IMR-90 (cell line): ENCODE measurements at regions not wholly inside any gene's neighbourhood (a gene's known extent, or its start where the extent isn't known, plus 50 kb on each side); places are given as distances from the start of the nearest gene placed in this dataset.

Experiments used
- ATAC-seq: fragments of 200-7000 bp; cut with Tn5 transposase; 2 replicates; pipeline ENCODE4 v1.9.1; 2020; ENCODE audit warnings: low read depth, mild to moderate bottlenecking, moderate library complexity
- BruUV-seq: library from RNA; stranded (reverse); fragments of 400-500 nt; replicated peaks from 2 replicates; lab custom pipeline; 2021; lab: Mats Ljungman, UMichigan
- CTCF ChIA-PET: fragments of 300-600 bp; formaldehyde crosslinking; extraction: SDS; loops from one replicate; lab custom pipeline; 2021; ENCODE audit warnings: antibody characterized with exemption; lab: Yijun Ruan, JAX
- POLR2A ChIA-PET: fragments of 300-600 bp; sonication (Branson Sonifier 250); formaldehyde crosslinking; loops from one replicate; lab custom pipeline; 2022; ENCODE audit warnings: antibody characterized with exemption; ENCODE audit not compliant: unreplicated experiment; lab: Charles Lee
- DNase-seq: peaks from one replicate; pipeline ENCODE4 v3.0.0; 2013
- H2AFZ ChIP-seq: replicated peaks from 2 replicates; pipeline ENCODE3; 2013; ENCODE audit warnings: low read length, mild to moderate bottlenecking; ENCODE audit not compliant: poor library complexity
- H2AK5ac ChIP-seq: 2 replicates; pipeline ENCODE4 v1.6.1; 2013; ENCODE audit warnings: low read depth, low read length, inconsistent platforms
- H2AK9ac ChIP-seq: replicated peaks from 2 replicates; pipeline ENCODE3; 2013; ENCODE audit warnings: mild to moderate bottlenecking, low read depth, low read length, moderate library complexity; ENCODE audit not compliant: poor library complexity
- H2BK120ac ChIP-seq: 2 replicates; pipeline ENCODE4 v1.6.1; 2013; ENCODE audit warnings: low read depth, low read length, inconsistent platforms
- H2BK15ac ChIP-seq: 3 replicates; pipeline ENCODE4 v1.6.1; 2013; ENCODE audit warnings: low read depth, low read length, inconsistent platforms
- H2BK20ac ChIP-seq: 2 replicates; pipeline ENCODE4 v1.6.1; 2013; ENCODE audit warnings: low read depth, mild to moderate bottlenecking, inconsistent platforms, low read length, moderate library complexity
- H2BK5ac ChIP-seq: 2 replicates; pipeline ENCODE4 v1.6.1; 2013; ENCODE audit warnings: mild to moderate bottlenecking, low read depth, low read length, inconsistent platforms; ENCODE audit not compliant: poor library complexity, severe bottlenecking
- H3K14ac ChIP-seq: replicated peaks from 2 replicates; pipeline ENCODE4 v1.6.1; 2013; ENCODE audit warnings: low read depth, low read length, inconsistent platforms
- H3K18ac ChIP-seq: 2 replicates; pipeline ENCODE4 v1.6.1; 2013; ENCODE audit warnings: low read depth, low read length, control low read depth
- H3K23ac ChIP-seq: 2 replicates; pipeline ENCODE4 v1.6.1; 2013; ENCODE audit warnings: low read depth, low read length, inconsistent platforms
- H3K27ac ChIP-seq: 2 replicates; pipeline ENCODE4 v1.5.1; 2013; ENCODE audit warnings: mild to moderate bottlenecking, control low read depth, low read length; ENCODE audit not compliant: insufficient read depth
- H3K27me3 ChIP-seq: 2 replicates; pipeline ENCODE4 v1.6.1; 2013; ENCODE audit warnings: low read length; ENCODE audit not compliant: control insufficient read depth, insufficient read depth
- H3K36me3 ChIP-seq: 2 replicates; pipeline ENCODE4 v1.6.1; 2013; ENCODE audit warnings: low read length, mixed read lengths; ENCODE audit not compliant: control insufficient read depth, insufficient read depth
- H3K4ac ChIP-seq: 2 replicates; pipeline ENCODE4 v1.6.1; 2013; ENCODE audit warnings: low read depth, low read length, inconsistent platforms
- H3K4me1 ChIP-seq: 2 replicates; pipeline ENCODE4 v1.6.1; 2013; ENCODE audit warnings: low read length, mixed read lengths; ENCODE audit not compliant: control insufficient read depth, insufficient read depth
- H3K4me2 ChIP-seq: 2 replicates; pipeline ENCODE4 v1.6.1; 2013; ENCODE audit warnings: low read depth, mild to moderate bottlenecking, control low read depth, low read length, moderate library complexity
- H3K4me3 ChIP-seq: 2 replicates; pipeline ENCODE4 v1.5.1; 2013; ENCODE audit warnings: low read depth, mild to moderate bottlenecking, control low read depth, low read length, moderate library complexity; ENCODE audit not compliant: insufficient read depth
- H3K56ac ChIP-seq: 2 replicates; pipeline ENCODE4 v1.6.1; 2013; ENCODE audit warnings: low read length, inconsistent platforms; ENCODE audit not compliant: insufficient read depth; ENCODE audit errors: extremely low read depth
- H3K79me1 ChIP-seq, 2 experiments: 2 replicates each; pipeline ENCODE4 v1.6.1; 2013; ENCODE audit warnings: low read length in 2 of 2, inconsistent platforms in 1 of 2, low read depth in 1 of 2
- H3K9ac ChIP-seq: 2 replicates; pipeline ENCODE4 v1.6.1; 2013; ENCODE audit warnings: low read depth, low read length, control low read depth
- H3K9me1 ChIP-seq: 2 replicates; pipeline ENCODE4 v1.6.1; 2013; ENCODE audit warnings: low read length, inconsistent platforms; ENCODE audit not compliant: insufficient read depth
- H3K9me3 ChIP-seq: 2 replicates; pipeline ENCODE4 v1.6.1; 2013; ENCODE audit warnings: low read length; ENCODE audit not compliant: control insufficient read depth, insufficient read depth
- H4K20me1 ChIP-seq: 2 replicates; pipeline ENCODE4 v1.6.1; 2013; ENCODE audit warnings: low read length, inconsistent platforms; ENCODE audit not compliant: insufficient read depth
- H4K5ac ChIP-seq: 2 replicates; pipeline ENCODE4 v1.6.1; 2013; ENCODE audit warnings: mild to moderate bottlenecking, low read depth, low read length, control low read depth
- H4K8ac ChIP-seq, 2 experiments: 2 replicates each; pipeline ENCODE4 v1.6.1; 2013; ENCODE audit warnings: low read depth in 2 of 2, low read length in 2 of 2, control low read depth in 1 of 2, inconsistent platforms in 1 of 2
- H4K91ac ChIP-seq: 2 replicates; pipeline ENCODE4 v1.6.1; 2013; ENCODE audit warnings: low read depth, low read length, inconsistent platforms; ENCODE audit not compliant: insufficient read depth
- BHLHE40 ChIP-seq: fragments of 150-350 bp; IDR thresholded peaks from 2 replicates; pipeline ENCODE4 v1.6.1; 2016; ENCODE audit warnings: mild to moderate bottlenecking, low read depth, low read length
- CHD1 ChIP-seq: IDR thresholded peaks from 2 replicates; pipeline ENCODE4 v1.6.1; 2012; ENCODE audit warnings: low read depth, low read length, improper control_type of control experiment
- CTCF ChIP-seq: conservative IDR thresholded peaks from 2 replicates; pipeline ENCODE4 v1.5.1; 2012; ENCODE audit warnings: mild to moderate bottlenecking, low read depth, low read length, improper control_type of control experiment
- MAFK ChIP-seq: IDR thresholded peaks from 2 replicates; pipeline ENCODE4 v1.6.1; 2012; ENCODE audit warnings: low read depth, low read length, improper control_type of control experiment
- MXI1 ChIP-seq: IDR thresholded peaks from 2 replicates; pipeline ENCODE4 v1.6.1; 2012; ENCODE audit warnings: low read depth, mild to moderate bottlenecking, low read length, moderate library complexity, borderline replicate concordance
- POLR2A ChIP-seq: IDR thresholded peaks from 2 replicates; pipeline ENCODE4 v1.6.1; 2012; ENCODE audit warnings: mild to moderate bottlenecking, low read depth, low read length
- RAD21 ChIP-seq: IDR thresholded peaks from 2 replicates; pipeline ENCODE4 v1.6.1; 2012; ENCODE audit warnings: low read length, improper control_type of control experiment
- RFX5 ChIP-seq: IDR thresholded peaks from 2 replicates; pipeline ENCODE4 v1.8.0; 2012; ENCODE audit warnings: low read depth, mild to moderate bottlenecking, low read length, moderate library complexity
- USF2 ChIP-seq: fragments of 150-350 bp; IDR thresholded peaks from 2 replicates; pipeline ENCODE4 v1.6.1; 2017; ENCODE audit warnings: mild to moderate bottlenecking, antibody characterized with exemption, low read length, low read depth
- WGBS, 2 experiments: methylation state at CpG; one replicate each; pipeline versions ENCODE4 v1.1.5 to v1.1.7; 2013; ENCODE audit warnings: missing lambda C conversion rate in 2 of 2; ENCODE audit not compliant: insufficient read length in 1 of 2; ENCODE audit errors: extremely low coverage in 2 of 2; 5-methylcytosine and 5-hydroxymethylcytosine counted together
- dilution Hi-C: fragments of 300-500 bp; cut with HindIII; formaldehyde crosslinking; loops from one replicate; pipeline ENCODE4 v1.14.3; 2018; ENCODE audit warnings: low sequenced_read_pairs; ENCODE audit not compliant: unreplicated experiment
- in situ Hi-C: fragments of 300-500 bp; cut with MboI; formaldehyde crosslinking; loops from 3 replicates; pipeline ENCODE4 v1.14.3; 2019; ENCODE audit warnings: low sequenced_read_pairs, inconsistent platforms, mixed read lengths
- intact Hi-C: fragments of 100-400 bp; cut with micrococcal nuclease; formaldehyde crosslinking; loops from 2 replicates; pipeline ENCODE4 v1.10.0; 2022
- TF ChIP-seq, protein P1 (sequence below): fragments of 150-350 bp; IDR thresholded peaks from 2 replicates; pipeline ENCODE4 v1.6.1; 2016; ENCODE audit warnings: low read depth, mild to moderate bottlenecking, low read length, moderate library complexity, borderline replicate concordance

DNA sequence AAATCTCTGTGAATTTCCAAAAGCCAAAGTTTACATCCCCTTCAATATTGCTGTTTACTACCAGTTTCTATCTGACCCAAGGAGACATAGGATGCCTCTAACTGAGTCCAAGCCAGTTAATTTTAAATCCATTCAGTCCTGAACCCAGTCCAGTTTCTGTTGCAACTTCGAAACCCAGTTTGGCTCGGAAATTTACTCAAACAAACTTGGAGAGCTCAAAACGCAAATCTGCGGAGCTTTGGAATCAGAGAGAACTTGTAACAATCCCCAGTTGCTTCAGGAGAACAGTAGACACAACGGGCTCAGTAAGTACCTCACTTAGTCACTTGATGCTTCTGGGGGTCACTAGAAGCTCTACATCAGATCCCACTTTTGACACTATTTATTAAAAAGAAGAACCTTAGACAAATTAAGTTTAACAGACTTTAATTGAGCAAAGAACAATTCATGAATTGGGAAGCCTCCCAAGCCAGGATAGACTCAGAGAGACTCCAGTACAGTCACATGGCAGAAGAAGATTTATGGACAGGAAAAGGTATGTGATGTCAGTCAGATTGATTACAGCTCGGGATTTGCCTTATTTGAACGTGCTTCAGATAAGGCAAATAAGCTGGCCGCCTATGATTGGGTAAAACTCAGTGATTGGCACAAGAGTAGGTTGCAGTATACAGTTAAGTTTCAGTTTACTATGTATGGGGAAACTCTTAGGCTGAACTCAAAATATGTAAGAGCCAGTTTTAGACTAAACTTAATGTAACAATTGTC, 118.0 kb downstream of the RFPL4B start (continued):
- TF ChIP-seq BHLHE40 = no peak

DNA sequence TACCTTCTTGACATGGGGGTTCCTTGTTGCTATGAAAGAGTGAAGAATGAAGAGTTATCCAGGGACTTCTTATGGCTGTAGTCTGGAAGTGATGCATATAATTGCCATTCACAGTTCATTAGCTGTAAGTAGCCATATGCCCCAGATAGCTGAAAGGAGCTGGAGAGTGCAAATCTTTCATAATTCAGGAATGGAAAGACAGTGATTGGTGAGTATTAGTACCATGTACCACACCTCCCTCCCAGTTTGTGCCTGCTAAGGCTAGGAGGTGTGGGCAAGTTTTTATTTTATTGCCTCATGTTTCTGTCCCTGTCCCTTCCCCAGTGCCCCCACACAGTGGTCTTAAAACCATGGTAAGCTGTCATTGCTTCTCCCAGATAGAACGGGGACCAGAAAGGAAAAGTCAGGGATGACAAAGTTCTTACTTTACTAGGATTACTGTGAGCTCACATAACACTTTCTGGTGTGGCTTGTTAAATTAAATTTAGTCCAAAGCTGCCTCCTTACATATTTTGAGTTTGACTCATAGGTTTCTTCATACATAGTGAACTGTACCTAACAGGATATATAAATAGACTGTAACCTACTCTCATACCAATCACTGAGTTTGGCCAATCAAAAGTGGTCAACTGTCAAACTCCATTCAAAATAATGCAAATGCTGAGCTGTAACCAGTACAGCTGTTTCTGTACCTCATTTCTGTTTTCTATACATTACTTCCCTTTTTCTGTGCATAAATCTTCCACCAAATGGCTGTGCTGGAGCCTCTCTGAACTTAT, 119.4 kb downstream of the RFPL4B start:
- DNase-seq = peak; percentile 69
- H3K4me2 ChIP-seq = peak overlapping the region; percentile 94
- H3K4me1 ChIP-seq = peaks cover 10% of the 10 kb centered on the region
- peak overlapping the region; percentile 79 for H2BK5ac ChIP-seq
- H2BK120ac ChIP-seq = peak overlapping the region; percentile 77
- peak overlapping the region; percentile 31 for H3K14ac ChIP-seq
- H4K8ac ChIP-seq = peak overlapping the region; percentile 4 to 43; a peak in 3 of 4 replicates
- peak overlapping the region; percentile 48 for H4K91ac ChIP-seq
- peak overlapping the region; percentile 93 for H3K18ac ChIP-seq
- no peak overlapping the region for H3K4me3 ChIP-seq
- H3K4ac ChIP-seq = peak overlapping the region; percentile 67
- no peaks in the 10 kb centered on the region for H3K79me1 ChIP-seq
- peak overlapping the region; percentile 41; the same call in 1 of the 2 replicates for H3K23ac ChIP-seq
- H2AK9ac ChIP-seq = no peak overlapping the region
- H3K56ac ChIP-seq = peak overlapping the region; percentile 27; the same call in 1 of the 2 replicates
- H3K9me1 ChIP-seq = no peaks in the 10 kb centered on the region
- H2BK20ac ChIP-seq = peak overlapping the region; percentile 85
- in situ Hi-C loops = no loop called here
- peak overlapping the region; percentile 58; the same call in 1 of the 2 replicates for H3K27ac ChIP-seq
- no peaks in the 10 kb centered on the region for H3K36me3 ChIP-seq
- no CpG with 5 or more reads among the region's 1 CpG for WGBS, 2 experiments
- H3K27me3 ChIP-seq = no peaks in the 10 kb centered on the region
- H2AFZ ChIP-seq = peak overlapping the region; percentile 3
- peak; percentile 80 for ATAC-seq
- intact Hi-C loops = no loop called here
- H3K9ac ChIP-seq = no peak overlapping the region; the same call in 1 of the 2 replicates
- no TSS peak for BruUV-seq
- ChIA-PET CTCF (interaction anchor here (0.6 kb wide), 1 partner anchor 1512 kb away, joined by 3 read pairs; no protein-coding TSS in a partner anchor), POLR2A (no interaction called here)
- dilution Hi-C loops = no loop called here
- peak overlapping the region; percentile 90; the same call in 1 of the 2 replicates for H4K5ac ChIP-seq
- H3K9me3 ChIP-seq = no peaks in the 10 kb centered on the region
- peak overlapping the region; percentile 81; the same call in 2 of the 3 replicates for H2BK15ac ChIP-seq
- H4K20me1 ChIP-seq = no peaks in the 10 kb centered on the region
- H2AK5ac ChIP-seq = no peak overlapping the region; the same call in 1 of the 2 replicates
- no peak for TF ChIP-seq USF2
- TF ChIP-seq, protein P1, sequence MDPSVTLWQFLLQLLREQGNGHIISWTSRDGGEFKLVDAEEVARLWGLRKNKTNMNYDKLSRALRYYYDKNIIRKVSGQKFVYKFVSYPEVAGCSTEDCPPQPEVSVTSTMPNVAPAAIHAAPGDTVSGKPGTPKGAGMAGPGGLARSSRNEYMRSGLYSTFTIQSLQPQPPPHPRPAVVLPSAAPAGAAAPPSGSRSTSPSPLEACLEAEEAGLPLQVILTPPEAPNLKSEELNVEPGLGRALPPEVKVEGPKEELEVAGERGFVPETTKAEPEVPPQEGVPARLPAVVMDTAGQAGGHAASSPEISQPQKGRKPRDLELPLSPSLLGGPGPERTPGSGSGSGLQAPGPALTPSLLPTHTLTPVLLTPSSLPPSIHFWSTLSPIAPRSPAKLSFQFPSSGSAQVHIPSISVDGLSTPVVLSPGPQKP = no peak
- no peak for TF ChIP-seq RAD21
- no peak for TF ChIP-seq RFX5
- TF ChIP-seq POLR2A = no peak
- no peak for TF ChIP-seq CTCF
- TF ChIP-seq BHLHE40 = no peak
- TF ChIP-seq CHD1 = no peak
- TF ChIP-seq MXI1 = no peak
- TF ChIP-seq MAFK = no peak
